ENCODE measurements at regions not wholly inside any gene's neighbourhood (a gene's known extent, or its start where the extent isn't known, plus 50 kb on each side); places are given as distances from the start of the nearest gene placed in this dataset.

- H3K4ac ChIP-seq (ENCODE audit: low read depth, low read length) = no peak overlapping the region
- no peak overlapping the region for H2BK12ac ChIP-seq (ENCODE audit: low read length)
- no peak overlapping the region for H2BK120ac ChIP-seq (ENCODE audit: insufficient read depth, low read length, poor library complexity)
- no peak overlapping the region for H3K9ac ChIP-seq (ENCODE audit: low read length)
- no peak overlapping the region for H4K8ac ChIP-seq (ENCODE audit: low read depth, low read length)
- H2BK5ac ChIP-seq (ENCODE audit: low read depth, low read length, poor library complexity) = no peak overlapping the region
- no peak overlapping the region for H4K12ac ChIP-seq (ENCODE audit: low read depth, low read length)
- no peaks in the 10 kb centered on the region for H3K79me2 ChIP-seq (ENCODE audit: control insufficient read depth, insufficient read depth, low read length, poor library complexity)
- no peaks in the 10 kb centered on the region for H3K79me1 ChIP-seq (ENCODE audit: low read length)
- H3K27ac ChIP-seq (ENCODE audit: low read depth, low read length) = no peak overlapping the region
- DNase-seq = no peak
- H3K18ac ChIP-seq (ENCODE audit: low read length) = no peak overlapping the region
- no peak overlapping the region for H3K4me3 ChIP-seq (ENCODE audit: low read depth, low read length)
- WGBS (ENCODE audit: extremely low coverage, insufficient coverage, insufficient read length) = no CpG with 5 or more reads among the region's 8 CpGs
- no peaks in the 10 kb centered on the region for H3K4me1 ChIP-seq (ENCODE audit: control insufficient read depth in 1 of 2, insufficient read depth in 2 of 2, low read length in 2 of 2)
- no peak overlapping the region for H3K4me2 ChIP-seq (ENCODE audit: low read length)
- H3K36me3 ChIP-seq (ENCODE audit: control insufficient read depth in 1 of 2, insufficient read depth in 2 of 2, low read length in 2 of 2) = no peaks in the 10 kb centered on the region
- H3K27me3 ChIP-seq (ENCODE audit: insufficient read depth, low read length) = no peaks in the 10 kb centered on the region
- no peak overlapping the region for H4K91ac ChIP-seq (ENCODE audit: low read depth, low read length)
- H3K23ac ChIP-seq (ENCODE audit: low read length) = no peak overlapping the region
- no peak overlapping the region for H3K14ac ChIP-seq (ENCODE audit: low read length)
- H2AK5ac ChIP-seq (ENCODE audit: low read length) = no peak overlapping the region
- H2AFZ ChIP-seq (ENCODE audit: insufficient read depth, low read length, poor library complexity) = no peak overlapping the region
- H3K9me3 ChIP-seq (ENCODE audit: insufficient read depth, low read depth, low read length) = no peaks in the 10 kb centered on the region
These were observed 590.4 kb downstream of the MED13L start for GRCh38 chr12:115687094-115687493.

GRCh38 chr12:115683240-115683780 is 594.2 kb downstream of the MED13L start:
- Histone ChIP-seq H3K27ac (ENCODE audit: low read depth, low read length) (no peak overlapping the region), H3K79me1 (ENCODE audit: low read length) (no peaks in the 10 kb centered on the region), H3K79me2 (ENCODE audit: control insufficient read depth, insufficient read depth, low read length, poor library complexity) (no peaks in the 10 kb centered on the region), H3K14ac (ENCODE audit: low read length) (no peak overlapping the region), H4K12ac (ENCODE audit: low read depth, low read length) (no peak overlapping the region), H2AFZ (ENCODE audit: insufficient read depth, low read length, poor library complexity) (no peak overlapping the region), H3K23ac (ENCODE audit: low read length) (no peak overlapping the region), H3K36me3 (ENCODE audit: control insufficient read depth in 1 of 2, insufficient read depth in 2 of 2, low read length in 2 of 2) (no peaks in the 10 kb centered on the region), H3K4ac (ENCODE audit: low read depth, low read length) (no peak overlapping the region), H3K4me2 (ENCODE audit: low read length) (no peak overlapping the region), H4K91ac (ENCODE audit: low read depth, low read length) (no peak overlapping the region), H3K27me3 (ENCODE audit: insufficient read depth, low read length) (no peaks in the 10 kb centered on the region), H3K4me1 (ENCODE audit: control insufficient read depth in 1 of 2, insufficient read depth in 2 of 2, low read length in 2 of 2) (no peaks in the 10 kb centered on the region), H4K8ac (ENCODE audit: low read depth, low read length) (no peak overlapping the region), H2BK12ac (ENCODE audit: low read length) (no peak overlapping the region), H3K9me3 (ENCODE audit: insufficient read depth, low read depth, low read length) (no peaks in the 10 kb centered on the region), H2AK5ac (ENCODE audit: low read length) (no peak overlapping the region), H2BK5ac (ENCODE audit: low read depth, low read length, poor library complexity) (no peak overlapping the region), H3K18ac (ENCODE audit: low read length) (no peak overlapping the region), H2BK120ac (ENCODE audit: insufficient read depth, low read length, poor library complexity) (no peak overlapping the region), H3K4me3 (ENCODE audit: low read depth, low read length) (no peak overlapping the region), H3K9ac (ENCODE audit: low read length) (no peak overlapping the region)
- no CpG with 5 or more reads among the region's 5 CpGs for WGBS (ENCODE audit: extremely low coverage, insufficient coverage, insufficient read length)
- no peak for DNase-seq

GRCh38 chr12:115680967-115681366 is 596.5 kb downstream of the MED13L start:
- no peak overlapping the region for H2BK5ac ChIP-seq (ENCODE audit: low read depth, low read length, poor library complexity)
- DNase-seq = no peak
- no peak overlapping the region for H3K27ac ChIP-seq (ENCODE audit: low read depth, low read length)
- no peak overlapping the region for H3K18ac ChIP-seq (ENCODE audit: low read length)
- no peak overlapping the region for H2BK120ac ChIP-seq (ENCODE audit: insufficient read depth, low read length, poor library complexity)
- H2BK12ac ChIP-seq (ENCODE audit: low read length) = no peak overlapping the region
- no peak overlapping the region for H3K4ac ChIP-seq (ENCODE audit: low read depth, low read length)
- no peak overlapping the region for H4K12ac ChIP-seq (ENCODE audit: low read depth, low read length)
- WGBS (ENCODE audit: extremely low coverage, insufficient coverage, insufficient read length) = no CpG with 5 or more reads among the region's 1 CpG
- no peak overlapping the region for H3K4me3 ChIP-seq (ENCODE audit: low read depth, low read length)
- H3K14ac ChIP-seq (ENCODE audit: low read length) = no peak overlapping the region
- no peaks in the 10 kb centered on the region for H3K36me3 ChIP-seq (ENCODE audit: control insufficient read depth in 1 of 2, insufficient read depth in 2 of 2, low read length in 2 of 2)
- no peak overlapping the region for H2AFZ ChIP-seq (ENCODE audit: insufficient read depth, low read length, poor library complexity)
- H3K4me1 ChIP-seq (ENCODE audit: control insufficient read depth in 1 of 2, insufficient read depth in 2 of 2, low read length in 2 of 2) = no peaks in the 10 kb centered on the region
- H3K23ac ChIP-seq (ENCODE audit: low read length) = no peak overlapping the region
- no peaks in the 10 kb centered on the region for H3K9me3 ChIP-seq (ENCODE audit: insufficient read depth, low read depth, low read length)
- H3K4me2 ChIP-seq (ENCODE audit: low read length) = no peak overlapping the region
- H4K8ac ChIP-seq (ENCODE audit: low read depth, low read length) = no peak overlapping the region
- no peaks in the 10 kb centered on the region for H3K27me3 ChIP-seq (ENCODE audit: insufficient read depth, low read length)
- H4K91ac ChIP-seq (ENCODE audit: low read depth, low read length) = no peak overlapping the region
- no peaks in the 10 kb centered on the region for H3K79me2 ChIP-seq (ENCODE audit: control insufficient read depth, insufficient read depth, low read length, poor library complexity)
- H2AK5ac ChIP-seq (ENCODE audit: low read length) = no peak overlapping the region
- H3K9ac ChIP-seq (ENCODE audit: low read length) = no peak overlapping the region
- H3K79me1 ChIP-seq (ENCODE audit: low read length) = no peaks in the 10 kb centered on the region

GRCh38 chr12:115672506-115673080 is 604.9 kb downstream of the MED13L start:
- H3K79me2 ChIP-seq (ENCODE audit: control insufficient read depth, insufficient read depth, low read length, poor library complexity) = no peaks in the 10 kb centered on the region
- no peak overlapping the region for H3K4me3 ChIP-seq (ENCODE audit: low read depth, low read length)
- peaks cover 2% of the 10 kb centered on the region for H3K9me3 ChIP-seq (ENCODE audit: insufficient read depth, low read depth, low read length)
- no peak overlapping the region for H4K12ac ChIP-seq (ENCODE audit: low read depth, low read length)
- no peak overlapping the region for H3K4me2 ChIP-seq (ENCODE audit: low read length)
- no peaks in the 10 kb centered on the region for H3K79me1 ChIP-seq (ENCODE audit: low read length)
- H3K36me3 ChIP-seq (ENCODE audit: control insufficient read depth in 1 of 2, insufficient read depth in 2 of 2, low read length in 2 of 2) = no peaks in the 10 kb centered on the region
- H3K9ac ChIP-seq (ENCODE audit: low read length) = no peak overlapping the region
- no peak overlapping the region for H3K23ac ChIP-seq (ENCODE audit: low read length)
- no peak overlapping the region for H2BK12ac ChIP-seq (ENCODE audit: low read length)
- H4K8ac ChIP-seq (ENCODE audit: low read depth, low read length) = no peak overlapping the region
- no peak overlapping the region for H3K18ac ChIP-seq (ENCODE audit: low read length)
- no peak overlapping the region for H2AFZ ChIP-seq (ENCODE audit: insufficient read depth, low read length, poor library complexity)
- no peak for DNase-seq
- H3K27me3 ChIP-seq (ENCODE audit: insufficient read depth, low read length) = no peaks in the 10 kb centered on the region
- no peak overlapping the region for H2BK5ac ChIP-seq (ENCODE audit: low read depth, low read length, poor library complexity)
- H3K27ac ChIP-seq (ENCODE audit: low read depth, low read length) = no peak overlapping the region
- no peak overlapping the region for H2AK5ac ChIP-seq (ENCODE audit: low read length)
- H3K14ac ChIP-seq (ENCODE audit: low read length) = no peak overlapping the region
- no peak overlapping the region for H3K4ac ChIP-seq (ENCODE audit: low read depth, low read length)
- H4K91ac ChIP-seq (ENCODE audit: low read depth, low read length) = no peak overlapping the region
- no peaks in the 10 kb centered on the region for H3K4me1 ChIP-seq (ENCODE audit: control insufficient read depth in 1 of 2, insufficient read depth in 2 of 2, low read length in 2 of 2)
- no peak overlapping the region for H2BK120ac ChIP-seq (ENCODE audit: insufficient read depth, low read length, poor library complexity)
- WGBS (ENCODE audit: extremely low coverage, insufficient coverage, insufficient read length) = no CpG with 5 or more reads among the region's 11 CpGs

Data from trophoblast cell (in vitro differentiated cells and primary cell).